ENCODE measurements at regions not wholly inside any gene's neighbourhood (a gene's known extent, or its start where the extent isn't known, plus 50 kb on each side); places are given as distances from the start of the nearest gene placed in this dataset.

- TF ChIP-seq, protein P1, sequence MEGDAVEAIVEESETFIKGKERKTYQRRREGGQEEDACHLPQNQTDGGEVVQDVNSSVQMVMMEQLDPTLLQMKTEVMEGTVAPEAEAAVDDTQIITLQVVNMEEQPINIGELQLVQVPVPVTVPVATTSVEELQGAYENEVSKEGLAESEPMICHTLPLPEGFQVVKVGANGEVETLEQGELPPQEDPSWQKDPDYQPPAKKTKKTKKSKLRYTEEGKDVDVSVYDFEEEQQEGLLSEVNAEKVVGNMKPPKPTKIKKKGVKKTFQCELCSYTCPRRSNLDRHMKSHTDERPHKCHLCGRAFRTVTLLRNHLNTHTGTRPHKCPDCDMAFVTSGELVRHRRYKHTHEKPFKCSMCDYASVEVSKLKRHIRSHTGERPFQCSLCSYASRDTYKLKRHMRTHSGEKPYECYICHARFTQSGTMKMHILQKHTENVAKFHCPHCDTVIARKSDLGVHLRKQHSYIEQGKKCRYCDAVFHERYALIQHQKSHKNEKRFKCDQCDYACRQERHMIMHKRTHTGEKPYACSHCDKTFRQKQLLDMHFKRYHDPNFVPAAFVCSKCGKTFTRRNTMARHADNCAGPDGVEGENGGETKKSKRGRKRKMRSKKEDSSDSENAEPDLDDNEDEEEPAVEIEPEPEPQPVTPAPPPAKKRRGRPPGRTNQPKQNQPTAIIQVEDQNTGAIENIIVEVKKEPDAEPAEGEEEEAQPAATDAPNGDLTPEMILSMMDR (CRISPR knock-in tag; IDR thresholded peaks at IDR 0.05) = no peak
- no peak for TF ChIP-seq ZNF639 (CRISPR knock-in tag; conservative IDR thresholded peaks at IDR 0.05)
- no peak for TF ChIP-seq SMARCC2 (IDR thresholded peaks at IDR 0.05)
- no peak for TF ChIP-seq NFE2L2 (IDR thresholded peaks at IDR 0.05; ENCODE audit: low read length)
- no peak for TF ChIP-seq MAFF (IDR thresholded peaks at IDR 0.05; ENCODE audit: low read depth, low read length)
Measured at GRCh38 chr1:19010503-19010902, 54.0 kb upstream of the IFFO2 start.

Data from HepG2 (cell line).